Mesenteric fat pad (tissue), 1 donor: ENCODE measurements at regions not wholly inside any gene's neighbourhood (a gene's known extent, or its start where the extent isn't known, plus 50 kb on each side); places are given as distances from the start of the nearest gene placed in this dataset.
A peak's percentile ranks its signal among the peaks of the same experiment; 100 is the strongest.

ENCODE experiments used
- DNase-seq: peaks from one replicate; pipeline ENCODE4 v3.0.0-alpha.2; 2020; ENCODE audit warnings: low spot score
- donor health status: DM: yes; HTN: yes; CAD: no.

GRCh38 chr21:41045534-41046268 is 122.3 kb upstream of the BACE2 start:
- no peak for DNase-seq

DNA sequence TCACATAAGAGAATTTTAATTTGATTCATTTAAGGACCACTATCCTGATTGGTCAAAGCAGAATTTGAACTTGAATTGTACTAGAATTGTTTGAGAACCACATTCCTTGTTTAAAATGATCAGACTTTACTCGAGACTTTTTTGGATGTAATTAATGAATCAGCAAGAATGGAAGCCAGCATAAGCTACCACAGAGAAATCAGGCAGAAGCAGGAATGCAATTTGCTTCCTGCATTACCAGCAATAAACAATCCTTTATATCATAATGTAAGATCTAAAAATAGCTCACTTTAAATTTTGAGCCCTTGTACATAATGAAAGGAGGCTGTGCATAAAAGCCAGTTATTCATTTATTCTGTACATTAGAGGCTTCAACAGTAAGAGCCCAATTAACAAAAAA is 119.8 kb upstream of the BACE2 start:
- DNase-seq: no peak

- DNase-seq: no peak
Measured at GRCh38 chr21:41048623-41049022, 119.3 kb upstream of the BACE2 start.

GRCh38 chr21:41052820-41053555 is 115.0 kb upstream of the BACE2 start:
- DNase-seq: no peak

DNA sequence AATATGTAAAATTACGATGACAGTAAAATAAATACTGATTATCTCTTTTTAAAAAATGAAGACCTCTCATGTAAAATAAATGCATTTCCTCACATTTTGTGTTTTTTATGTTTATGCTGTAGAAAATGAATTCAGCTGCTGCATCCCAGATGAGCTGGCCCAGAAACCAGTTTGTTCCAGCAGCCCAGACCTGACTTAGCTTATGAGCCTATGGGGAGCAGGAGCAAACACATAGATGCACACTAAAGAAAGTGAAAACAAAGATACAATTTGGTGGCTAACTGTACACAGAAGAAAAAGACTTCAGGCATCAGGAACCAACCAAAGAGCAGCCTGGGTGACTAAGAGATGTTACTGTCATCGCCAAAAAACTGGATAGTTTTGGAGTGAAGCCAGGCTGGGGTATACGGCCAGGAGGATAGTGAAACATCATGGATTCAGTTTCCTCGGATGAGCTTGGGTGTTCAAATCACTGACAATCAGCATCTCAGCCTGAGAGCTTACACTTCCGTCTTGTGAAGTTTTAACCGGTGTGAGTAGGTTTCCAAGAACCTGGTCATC is 113.9 kb upstream of the BACE2 start:
- no peak for DNase-seq

GRCh38 chr21:41055266-41055665 is 112.7 kb upstream of the BACE2 start:
- DNase-seq: no peak

DNA sequence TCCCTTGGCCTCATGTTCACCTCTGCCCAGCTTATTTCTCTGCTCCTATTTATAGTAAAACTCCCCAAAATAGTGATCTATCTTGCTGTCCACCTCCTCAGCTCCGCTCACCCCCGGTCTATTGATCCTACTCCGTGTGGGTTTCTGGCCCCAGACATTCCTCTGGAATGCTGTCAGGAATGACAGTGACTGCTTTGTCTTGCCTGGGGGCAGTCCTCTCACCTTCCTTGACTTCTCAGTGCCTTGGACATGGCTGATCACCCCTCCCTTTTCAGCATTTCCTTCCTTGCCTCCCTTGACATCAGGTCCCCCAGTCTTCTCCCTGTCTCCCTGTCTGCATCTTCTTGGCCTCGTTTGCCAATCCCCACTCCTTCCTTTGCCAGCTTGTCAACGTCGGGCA is 108.1 kb upstream of the BACE2 start:
- DNase-seq: no peak

DNA sequence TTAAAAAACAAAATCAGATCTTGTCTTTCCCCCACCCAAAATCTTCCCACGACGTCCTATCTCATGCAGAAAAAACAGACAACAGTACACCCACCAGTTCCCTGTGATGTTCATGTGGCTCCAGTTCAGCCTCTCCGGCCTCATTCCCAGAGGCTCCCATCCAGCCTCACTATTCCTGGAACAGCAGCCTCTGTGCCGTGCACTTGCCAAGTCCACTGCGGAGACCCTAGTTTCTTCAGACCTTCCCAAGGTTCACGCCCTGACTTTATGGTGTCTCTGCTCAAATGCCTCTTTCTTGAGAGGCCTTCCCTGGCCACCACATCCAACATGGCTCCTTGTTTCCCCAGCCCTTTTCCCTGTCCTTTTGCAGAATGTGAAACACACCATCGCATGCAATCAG is 106.3 kb upstream of the BACE2 start:
- DNase-seq: no peak

GRCh38 chr21:41064334-41064791 is 103.6 kb upstream of the BACE2 start:
- DNase-seq: no peak

- DNase-seq: no peak
Measured at GRCh38 chr21:41064951-41065350, 103.0 kb upstream of the BACE2 start.

DNA sequence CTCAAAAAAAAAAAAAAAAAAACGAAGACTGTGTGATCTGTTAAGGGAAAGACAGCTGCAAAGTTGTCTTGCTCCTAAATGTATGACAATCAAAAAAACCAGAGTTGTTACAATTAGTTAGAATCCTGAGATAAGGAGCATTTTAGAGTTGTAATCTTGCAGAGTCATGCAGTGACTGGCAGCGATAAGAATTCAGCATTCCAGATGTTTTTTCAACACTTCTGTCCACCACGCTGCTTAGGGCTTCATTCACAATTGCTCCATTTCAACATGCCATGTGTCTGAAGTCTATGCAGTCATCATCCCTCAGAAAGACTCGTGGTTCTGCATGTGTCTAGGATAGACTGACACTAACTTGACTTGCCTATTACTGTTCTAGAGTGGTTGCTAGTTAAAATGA is 102.4 kb upstream of the BACE2 start:
- DNase-seq: no peak

GRCh38 chr21:41066086-41066938 is 101.6 kb upstream of the BACE2 start:
- DNase-seq: no peak

- DNase-seq: no peak
Measured at GRCh38 chr21:41067709-41068108, 100.3 kb upstream of the BACE2 start.

DNA sequence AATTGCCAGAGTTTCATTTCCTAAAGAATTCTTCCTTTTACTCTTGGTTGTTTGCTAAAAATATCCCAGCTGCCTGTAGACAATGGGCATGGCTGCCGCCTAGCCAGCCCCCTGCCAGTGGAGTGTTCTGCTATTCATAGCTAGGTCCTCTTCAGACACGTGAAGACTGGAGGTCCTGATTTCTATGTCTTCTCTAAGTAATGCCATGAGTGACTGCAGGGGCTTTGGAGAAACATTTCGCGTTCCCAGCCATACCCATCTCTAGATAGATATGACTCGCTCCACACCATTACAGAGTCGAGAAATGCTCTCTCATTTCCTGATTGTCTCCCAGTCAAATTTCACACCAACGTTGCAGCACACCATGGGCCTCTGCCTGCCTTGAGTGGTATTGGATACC is 99.5 kb upstream of the BACE2 start:
- DNase-seq: no peak

DNA sequence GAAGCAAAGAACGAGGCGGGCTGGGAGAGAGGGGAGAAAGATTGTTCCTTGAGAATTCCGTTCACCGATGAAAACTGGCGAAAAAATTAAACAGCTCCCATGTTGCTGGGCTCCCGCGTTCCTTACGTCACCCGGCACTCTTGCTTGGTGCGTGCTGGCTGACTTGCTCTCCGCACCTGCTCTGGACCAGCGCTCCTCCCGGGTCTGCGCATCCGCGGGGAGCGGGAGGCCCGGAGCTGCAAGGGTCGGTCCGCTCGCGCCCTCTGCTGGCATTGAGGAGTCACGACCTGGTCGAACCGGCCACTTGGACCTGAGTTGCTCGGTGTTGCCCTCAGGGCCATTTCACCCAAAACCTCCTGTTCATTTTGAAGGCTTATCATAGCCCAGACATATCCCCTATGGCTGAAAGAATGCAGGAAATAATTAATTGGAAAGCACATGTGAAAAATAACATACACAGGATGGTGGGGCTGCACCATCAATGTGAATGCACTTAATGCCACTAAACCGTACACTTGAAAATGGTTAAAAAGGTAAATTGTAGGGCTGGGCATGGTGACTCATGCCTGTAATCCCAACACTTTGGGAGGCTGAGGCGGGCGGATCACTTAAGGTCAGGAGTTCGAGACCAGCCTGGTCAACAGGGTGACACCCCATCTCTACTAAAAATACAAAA is 98.9 kb upstream of the BACE2 start:
- DNase-seq: peak; percentile 92

GRCh38 chr21:41070284-41070683 is 97.7 kb upstream of the BACE2 start:
- DNase-seq: no peak

- no peak for DNase-seq
Measured at GRCh38 chr21:41071258-41072171, 96.4 kb upstream of the BACE2 start.

- DNase-seq: no peak
Measured at GRCh38 chr21:41073558-41073957, 94.4 kb upstream of the BACE2 start.

GRCh38 chr21:41074396-41075184 is 93.4 kb upstream of the BACE2 start:
- no peak for DNase-seq
